Natural killer cell (primary cell): ENCODE measurements at regions not wholly inside any gene's neighbourhood (a gene's known extent, or its start where the extent isn't known, plus 50 kb on each side); places are given as distances from the start of the nearest gene placed in this dataset.

ENCODE experiments used
- ATAC-seq, 3 donors: fragments of 150-1000 bp in 2 of 3; fragments of 200-7000 bp in 1 of 3; cut with Tn5 transposase; 1 replicate in 1 of 3; 2 replicates in 2 of 3; pipeline ENCODE4 v1.10.0; 2021; ENCODE audit warnings: mild to moderate bottlenecking in 2 of 3, moderate library complexity in 2 of 3
- DNase-seq, 2 donors: peaks; one replicate each; pipeline versions ENCODE4 v3.0.0 to v3.0.0-alpha.2; 2013 to 2021; ENCODE audit warnings: mixed read lengths in 1 of 2
- H3K27ac ChIP-seq: one replicate; pipeline ENCODE4 v1.5.1; 2013; ENCODE audit warnings: mild to moderate bottlenecking, low read length
- H3K27me3 ChIP-seq: one replicate; pipeline ENCODE4 v1.6.1; 2013; ENCODE audit warnings: low read length; ENCODE audit not compliant: control insufficient read depth, insufficient read depth
- H3K36me3 ChIP-seq: one replicate; pipeline ENCODE4 v1.6.1; 2013; ENCODE audit warnings: low read length; ENCODE audit not compliant: control insufficient read depth, insufficient read depth
- H3K4me1 ChIP-seq: one replicate; pipeline ENCODE4 v1.6.1; 2013; ENCODE audit warnings: low read length; ENCODE audit not compliant: control insufficient read depth, insufficient read depth
- H3K4me3 ChIP-seq: one replicate; pipeline ENCODE4 v1.5.1; 2013; ENCODE audit warnings: low read length
- H3K9me3 ChIP-seq: one replicate; pipeline ENCODE4 v1.6.1; 2013; ENCODE audit warnings: low read length; ENCODE audit not compliant: control insufficient read depth, insufficient read depth
- H3K27ac Mint-ChIP-seq, 2 donors: one replicate each; pipeline ENCODE4 v1.8.0; 2022; ENCODE audit warnings: mild to moderate bottlenecking in 2 of 2, mixed read lengths in 2 of 2, moderate library complexity in 1 of 2
- H3K27me3 Mint-ChIP-seq, 2 donors: one replicate each; pipeline ENCODE4 v1.8.0; 2022; ENCODE audit warnings: low read depth in 2 of 2, mixed read lengths in 2 of 2
- H3K36me3 Mint-ChIP-seq: one replicate; pipeline ENCODE4 v1.8.0; 2022; ENCODE audit warnings: mixed read lengths
- H3K4me1 Mint-ChIP-seq, 2 donors: one replicate each; pipeline ENCODE4 v1.8.0; 2022; ENCODE audit warnings: mixed read lengths in 2 of 2
- H3K4me3 Mint-ChIP-seq: one replicate; pipeline ENCODE4 v1.8.0; 2022; ENCODE audit warnings: mild to moderate bottlenecking, moderate library complexity, mixed read lengths
- H3K9me3 Mint-ChIP-seq, 2 donors: one replicate each; pipeline ENCODE4 v1.8.0; 2022; ENCODE audit warnings: mixed read lengths in 2 of 2
- WGBS: methylation state at CpG from one replicate; pipeline ENCODE4 v1.1.7; 2013; ENCODE audit warnings: missing lambda C conversion rate; ENCODE audit not compliant: insufficient coverage; 5-methylcytosine and 5-hydroxymethylcytosine counted together
- intact Hi-C: fragments of 100-400 bp; cut with micrococcal nuclease; formaldehyde crosslinking; loops from one replicate; pipeline ENCODE4 v1.14.2; 2022
- TF ChIP-seq, protein P1 (sequence below): fragments of 200-600 bp; IDR thresholded peaks from one replicate; pipeline ENCODE4 v1.8.0; 2022; ENCODE audit warnings: antibody characterized with exemption

- Histone ChIP-seq H3K27ac (no peak overlapping the region), H3K36me3 (no peaks in the 10 kb centered on the region), H3K9me3 (no peaks in the 10 kb centered on the region), H3K4me3 (no peak overlapping the region), H3K27me3 (no peaks in the 10 kb centered on the region), H3K4me1 (no peaks in the 10 kb centered on the region)
- Mint-ChIP-seq H3K9me3 (peaks cover 5 to 11% of the 10 kb centered on the region in 2 donors), H3K36me3 (no peaks in the 10 kb centered on the region), H3K27me3 (no peaks in the 10 kb centered on the region), H3K4me1 (no peaks in the 10 kb centered on the region), H3K4me3 (no peak overlapping the region), H3K27ac (no peak overlapping the region)
- intact Hi-C loops = no loop called here
- ATAC-seq = no peak
- no peak for DNase-seq
- TF ChIP-seq, protein P1, sequence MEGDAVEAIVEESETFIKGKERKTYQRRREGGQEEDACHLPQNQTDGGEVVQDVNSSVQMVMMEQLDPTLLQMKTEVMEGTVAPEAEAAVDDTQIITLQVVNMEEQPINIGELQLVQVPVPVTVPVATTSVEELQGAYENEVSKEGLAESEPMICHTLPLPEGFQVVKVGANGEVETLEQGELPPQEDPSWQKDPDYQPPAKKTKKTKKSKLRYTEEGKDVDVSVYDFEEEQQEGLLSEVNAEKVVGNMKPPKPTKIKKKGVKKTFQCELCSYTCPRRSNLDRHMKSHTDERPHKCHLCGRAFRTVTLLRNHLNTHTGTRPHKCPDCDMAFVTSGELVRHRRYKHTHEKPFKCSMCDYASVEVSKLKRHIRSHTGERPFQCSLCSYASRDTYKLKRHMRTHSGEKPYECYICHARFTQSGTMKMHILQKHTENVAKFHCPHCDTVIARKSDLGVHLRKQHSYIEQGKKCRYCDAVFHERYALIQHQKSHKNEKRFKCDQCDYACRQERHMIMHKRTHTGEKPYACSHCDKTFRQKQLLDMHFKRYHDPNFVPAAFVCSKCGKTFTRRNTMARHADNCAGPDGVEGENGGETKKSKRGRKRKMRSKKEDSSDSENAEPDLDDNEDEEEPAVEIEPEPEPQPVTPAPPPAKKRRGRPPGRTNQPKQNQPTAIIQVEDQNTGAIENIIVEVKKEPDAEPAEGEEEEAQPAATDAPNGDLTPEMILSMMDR = no peak
These were observed 1126.0 kb downstream of the ROBO2 start for GRCh38 chr3:78165876-78166275.

DNA sequence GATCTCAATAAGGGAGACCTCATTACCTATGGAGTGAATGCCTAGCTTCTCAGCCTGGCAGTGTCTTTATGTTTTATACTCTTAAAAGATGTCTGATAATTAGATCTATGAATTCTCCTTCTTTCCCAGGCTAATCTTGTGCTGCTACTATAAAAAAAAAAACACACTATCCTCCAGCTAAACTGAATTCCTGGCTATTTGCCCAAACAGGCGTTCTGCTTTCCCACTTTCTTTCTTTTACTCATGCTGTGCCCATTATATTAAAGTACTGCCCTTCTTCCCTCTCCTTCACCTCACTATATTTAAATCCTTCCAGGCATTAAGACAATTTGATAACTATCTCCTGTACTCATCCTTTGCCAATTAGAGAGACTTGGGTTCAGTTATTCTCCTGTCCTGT, 1134.9 kb downstream of the ROBO2 start:
- no peaks in the 10 kb centered on the region for H3K27me3 ChIP-seq
- intact Hi-C loops = no loop called here
- no peak for DNase-seq
- H3K36me3 Mint-ChIP-seq = no peaks in the 10 kb centered on the region
- no peaks in the 10 kb centered on the region for H3K36me3 ChIP-seq
- 79% methylated on average over 1 of the region's 1 CpG for WGBS
- no peaks in the 10 kb centered on the region for H3K4me1 ChIP-seq
- TF ChIP-seq, protein P1 = no peak
- ATAC-seq = no peak
- H3K27ac ChIP-seq = no peak overlapping the region
- H3K4me1 Mint-ChIP-seq = no peaks in the 10 kb centered on the region
- H3K9me3 Mint-ChIP-seq = peaks cover 5 to 12% of the 10 kb centered on the region in 2 donors
- no peak overlapping the region for H3K4me3 Mint-ChIP-seq
- H3K27me3 Mint-ChIP-seq = no peaks in the 10 kb centered on the region
- no peaks in the 10 kb centered on the region for H3K9me3 ChIP-seq
- no peak overlapping the region for H3K27ac Mint-ChIP-seq
- no peak overlapping the region for H3K4me3 ChIP-seq

GRCh38 chr3:78176869-78177268, 1137.0 kb downstream of the ROBO2 start:
- Mint-ChIP-seq H3K27ac (no peak overlapping the region), H3K36me3 (no peaks in the 10 kb centered on the region), H3K9me3 (peaks cover 8 to 15% of the 10 kb centered on the region in 2 donors), H3K4me3 (no peak overlapping the region), H3K4me1 (no peaks in the 10 kb centered on the region), H3K27me3 (no peaks in the 10 kb centered on the region)
- Histone ChIP-seq H3K4me1 (no peaks in the 10 kb centered on the region), H3K4me3 (no peak overlapping the region), H3K27me3 (no peaks in the 10 kb centered on the region), H3K9me3 (no peaks in the 10 kb centered on the region), H3K27ac (no peak overlapping the region), H3K36me3 (no peaks in the 10 kb centered on the region)
- TF ChIP-seq, protein P1 = no peak
- intact Hi-C loops = no loop called here
- no peak for ATAC-seq
- 66% methylated on average over 4 of the region's 4 CpGs for WGBS
- DNase-seq = no peak

- Mint-ChIP-seq H3K36me3 (no peaks in the 10 kb centered on the region), H3K27me3 (no peaks in the 10 kb centered on the region), H3K4me3 (no peak overlapping the region), H3K9me3 (peaks cover 11 to 15% of the 10 kb centered on the region in 2 donors), H3K4me1 (no peaks in the 10 kb centered on the region), H3K27ac (no peak overlapping the region)
- Histone ChIP-seq H3K9me3 (no peaks in the 10 kb centered on the region), H3K27ac (no peak overlapping the region), H3K36me3 (no peaks in the 10 kb centered on the region), H3K4me1 (no peaks in the 10 kb centered on the region), H3K27me3 (no peaks in the 10 kb centered on the region), H3K4me3 (no peak overlapping the region)
- no peak for DNase-seq
- 69% methylated on average over 2 of the region's 2 CpGs for WGBS
- TF ChIP-seq, protein P1 = no peak
- intact Hi-C loops = no loop called here
- no peak for ATAC-seq
These were observed 1137.9 kb downstream of the ROBO2 start for GRCh38 chr3:78177780-78178179.
